Motor neuron (in vitro differentiated cells): ENCODE measurements at regions not wholly inside any gene's neighbourhood (a gene's known extent, or its start where the extent isn't known, plus 50 kb on each side); places are given as distances from the start of the nearest gene placed in this dataset.

Experiments used
- ATAC-seq, 8 experiments: fragments of 200-7000 bp; cut with Tn5 transposase; replicated peaks in 6 of 8; 2 replicates each; pipeline ENCODE4 v1.8.0; 2021; ENCODE audit warnings: mild to moderate bottlenecking in 8 of 8, moderate library complexity in 8 of 8
- H3K27ac ChIP-seq, 2 donors: fragments of 250-450 bp; sonication (Bioruptor Pico); 2 replicates each; pipeline ENCODE4 v1.9.0; 2021; ENCODE audit warnings: antibody characterized with exemption in 2 of 2, mild to moderate bottlenecking in 2 of 2, moderate library complexity in 1 of 2
- H3K4me1 ChIP-seq, 2 donors: fragments of 250-450 bp; sonication (Bioruptor Pico); replicated peaks in 1 of 2; 2 replicates each; pipeline ENCODE4 v1.6.1; 2021; ENCODE audit warnings: antibody characterized with exemption in 2 of 2, mild to moderate bottlenecking in 2 of 2, moderate library complexity in 1 of 2
- H3K4me3 ChIP-seq, 5 donors: fragments of 250-450 bp; sonication (Bioruptor Pico); 2 replicates each; pipeline ENCODE4 v1.9.0; 2021; ENCODE audit warnings: antibody characterized with exemption in 5 of 5, mild to moderate bottlenecking in 5 of 5, moderate library complexity in 4 of 5
- WGBS, 10 experiments: fragments of 450-650 bp; shearing (Covaris generic); methylation state at CpG; one replicate each; pipeline ENCODE4 v1.0.0; 2022; 5-methylcytosine and 5-hydroxymethylcytosine counted together
- in situ Hi-C, 9 experiments: fragments of 400-800 bp; cut with MboI; loops; one replicate each; pipeline ENCODE4 v1.15.0; 2021; ENCODE audit warnings: low sequenced_read_pairs in 9 of 9, low pct_unique_long_range_greater_than_20kb in 2 of 9; ENCODE audit not compliant: unreplicated experiment in 9 of 9

GRCh38 chr21:39018730-39019129, 164.5 kb downstream of the PSMG1 start:
- in situ Hi-C loops: no loop called here
- ATAC-seq: no peak
- peaks cover 8 to 10% of the 10 kb centered on the region in 2 donors for H3K4me1 ChIP-seq
- 0 to 92% (median 55%) methylated on average over 1 to 4 of the region's 4 CpGs; no CpG with 5 or more reads in 2 of the 10 experiments for WGBS, 10 experiments
- H3K4me3 ChIP-seq: no peak overlapping the region
- no peak overlapping the region for H3K27ac ChIP-seq

GRCh38 chr21:39016740-39017315, 166.4 kb downstream of the PSMG1 start:
- WGBS, 10 experiments: 83 to 100% (median 93%) methylated on average over 1 to 4 of the region's 4 CpGs; no CpG with 5 or more reads in 1 of the 10 experiments
- H3K4me1 ChIP-seq: peaks cover 0 to 4% of the 10 kb centered on the region in 2 donors
- ATAC-seq: no peak
- in situ Hi-C loops: no loop called here
- no peak overlapping the region for H3K4me3 ChIP-seq
- no peak overlapping the region for H3K27ac ChIP-seq

- H3K27ac ChIP-seq: no peak overlapping the region
- H3K4me1 ChIP-seq: no peaks in the 10 kb centered on the region
- in situ Hi-C loops: no loop called here
- no peak overlapping the region for H3K4me3 ChIP-seq
- ATAC-seq: peak in 2 of 8 experiments; percentile 86 to 97
- 6 to 100% (median 86%) methylated on average over 1 to 9 of the region's 9 CpGs for WGBS, 10 experiments
Observed at GRCh38 chr21:39014747-39015146, 168.5 kb downstream of the PSMG1 start.

- WGBS, 10 experiments: 91 to 100% (median 99%) methylated on average over 1 to 10 of the region's 15 CpGs; no CpG with 5 or more reads in 2 of the 10 experiments
- Histone ChIP-seq H3K27ac (no peak overlapping the region), H3K4me1 (no peaks in the 10 kb centered on the region), H3K4me3 (no peak overlapping the region)
- no peak for ATAC-seq
- in situ Hi-C loops: no loop called here
Observed at GRCh38 chr21:39012326-39013230, 170.7 kb downstream of the PSMG1 start.

GRCh38 chr21:39011911-39012310, 171.3 kb downstream of the PSMG1 start:
- no peaks in the 10 kb centered on the region for H3K4me1 ChIP-seq
- no peak overlapping the region for H3K4me3 ChIP-seq
- in situ Hi-C loops: no loop called here
- ATAC-seq: no peak
- WGBS, 10 experiments: 75 to 100% (median 95%) methylated on average over 1 to 3 of the region's 3 CpGs; no CpG with 5 or more reads in 7 of the 10 experiments
- no peak overlapping the region for H3K27ac ChIP-seq

- Histone ChIP-seq H3K4me3 (no peak overlapping the region), H3K27ac (no peak overlapping the region), H3K4me1 (no peaks in the 10 kb centered on the region)
- in situ Hi-C loops: no loop called here
- no peak for ATAC-seq
- WGBS, 10 experiments: 0 to 100% (median 88%) methylated on average over 1 to 12 of the region's 16 CpGs; no CpG with 5 or more reads in 1 of the 10 experiments
Observed at GRCh38 chr21:39010629-39011404, 172.4 kb downstream of the PSMG1 start.

GRCh38 chr21:39009587-39010225, 173.5 kb downstream of the PSMG1 start:
- WGBS, 10 experiments: 40 to 100% (median 69%) methylated on average over 1 to 5 of the region's 7 CpGs; no CpG with 5 or more reads in 4 of the 10 experiments
- ATAC-seq: no peak
- in situ Hi-C loops: no loop called here
- Histone ChIP-seq H3K4me3 (no peak overlapping the region), H3K27ac (no peak overlapping the region), H3K4me1 (peaks cover 6 to 7% of the 10 kb centered on the region in 2 donors)

- no peak overlapping the region for H3K27ac ChIP-seq
- peaks cover 6 to 9% of the 10 kb centered on the region in 2 donors for H3K4me1 ChIP-seq
- ATAC-seq: no peak
- in situ Hi-C loops: no loop called here
- WGBS, 10 experiments: 60 to 100% (median 87%) methylated on average over 1 to 2 of the region's 2 CpGs; no CpG with 5 or more reads in 2 of the 10 experiments
- no peak overlapping the region for H3K4me3 ChIP-seq
Observed at GRCh38 chr21:39007985-39008384, 175.3 kb downstream of the PSMG1 start.

GRCh38 chr21:39007532-39007931, 175.7 kb downstream of the PSMG1 start:
- ATAC-seq: no peak
- no peak overlapping the region for H3K27ac ChIP-seq

GRCh38 chr21:39006571-39007311, 176.5 kb downstream of the PSMG1 start:
- 0 to 88% (median 43%) methylated on average over 1 to 6 of the region's 7 CpGs; no CpG with 5 or more reads in 1 of the 10 experiments for WGBS, 10 experiments
- no peak overlapping the region for H3K4me3 ChIP-seq
- peak in 5 of 8 experiments; percentile 24 to 75 (median 67) for ATAC-seq
- no peak overlapping the region for H3K27ac ChIP-seq
- in situ Hi-C loops: no loop called here
- H3K4me1 ChIP-seq: peaks cover 6 to 9% of the 10 kb centered on the region in 2 donors

More at GRCh38 chr21:39007532-39007931, 175.7 kb downstream of the PSMG1 start:
- Histone ChIP-seq H3K4me3 (no peak overlapping the region), H3K4me1 (peaks cover 6 to 9% of the 10 kb centered on the region in 2 donors)
- in situ Hi-C loops: no loop called here
- 39 to 100% (median 74%) methylated on average over 1 to 8 of the region's 8 CpGs for WGBS, 10 experiments

- in situ Hi-C loops: no loop called here
- H3K27ac ChIP-seq: no peak overlapping the region
- ATAC-seq: no peak
- 50 to 100% (median 87%) methylated on average over 1 to 3 of the region's 3 CpGs; no CpG with 5 or more reads in 4 of the 10 experiments for WGBS, 10 experiments
- no peak overlapping the region for H3K4me3 ChIP-seq
- H3K4me1 ChIP-seq: peaks cover 6 to 9% of the 10 kb centered on the region in 2 donors
Observed at GRCh38 chr21:39005502-39005787, 177.8 kb downstream of the PSMG1 start.
